Thyroid gland (tissue), 4 donors: ENCODE measurements at regions not wholly inside any gene's neighbourhood (a gene's known extent, or its start where the extent isn't known, plus 50 kb on each side); places are given as distances from the start of the nearest gene placed in this dataset.

Experiments
- DNase-seq, 2 donors: peaks; one replicate each; pipeline ENCODE4 v3.0.0-alpha.2; 2019
- H3K27ac ChIP-seq, 3 donors: fragments of 200-600 bp; sonication (generic); 1 replicate in 2 of 3; 2 replicates in 1 of 3; pipeline ENCODE4 v1.5.1; 2016 to 2019; ENCODE audit warnings: mild to moderate bottlenecking in 1 of 3, moderate library complexity in 1 of 3
- H3K27me3 ChIP-seq: fragments of 200-600 bp; sonication (generic); one replicate; pipeline ENCODE4 v1.5.1; 2019
- H3K36me3 ChIP-seq, 2 donors: fragments of 200-600 bp; sonication (generic); one replicate each; pipeline ENCODE4 v1.5.1; 2016 to 2019
- H3K4me1 ChIP-seq, 2 donors: fragments of 200-600 bp; sonication (generic); one replicate each; pipeline ENCODE4 v1.5.1; 2017 to 2019
- H3K4me3 ChIP-seq, 3 donors: fragments of 200-600 bp; sonication (generic); replicated peaks in 1 of 3; 1 replicate in 2 of 3; 2 replicates in 1 of 3; pipeline ENCODE4 v1.5.1; 2016; ENCODE audit warnings: mild to moderate bottlenecking in 1 of 3
- H3K9me3 ChIP-seq: fragments of 200-600 bp; sonication (generic); one replicate; pipeline ENCODE4 v1.5.1; 2017
- CTCF ChIP-seq, 6 experiments: fragments of 200-600 bp in 3 of 6; fragments of 450-650 bp in 3 of 6; sonication (generic) in 3 of 6; IDR thresholded peaks; one replicate each; pipeline ENCODE4 v1.5.1; 2016 to 2019; ENCODE audit warnings: antibody characterized with exemption in 6 of 6, mild to moderate bottlenecking in 2 of 6, inconsistent platforms in 1 of 6, moderate library complexity in 1 of 6
- POLR2A ChIP-seq, 2 donors: fragments of 450-650 bp; IDR thresholded peaks; one replicate each; pipeline ENCODE4 v1.6.1; 2017; ENCODE audit warnings: antibody characterized with exemption in 2 of 2, mild to moderate bottlenecking in 2 of 2, moderate library complexity in 1 of 2
- WGBS, 2 donors: methylation state at CpG; one replicate each; pipeline ENCODE4 v1.1.5; 2017; 5-methylcytosine and 5-hydroxymethylcytosine counted together
- intact Hi-C: fragments of 100-400 bp; cut with DNase I; formaldehyde crosslinking; loops from one replicate; pipeline ENCODE4 v1.15.1; 2023

- no peaks in the 10 kb centered on the region for H3K27me3 ChIP-seq
- no peaks in the 10 kb centered on the region for H3K9me3 ChIP-seq
- H3K4me3 ChIP-seq, result no peak overlapping the region
- DNase-seq, result no peak
- no peaks in the 10 kb centered on the region for H3K4me1 ChIP-seq
- H3K27ac ChIP-seq, result no peak overlapping the region
- TF ChIP-seq POLR2A (IDR thresholded peaks at IDR 0.05) (no peak), CTCF (IDR thresholded peaks at IDR 0.05) (no peak)
- intact Hi-C loops, result no loop called here
- 72 to 82% methylated on average over 3 to 4 of the region's 5 CpGs for WGBS, 2 donors
- no peaks in the 10 kb centered on the region for H3K36me3 ChIP-seq
These were observed 1229.1 kb downstream of the ROBO2 start for GRCh38 chr3:78268716-78269668.

GRCh38 chr3:78273326-78273725 lies 1233.4 kb downstream of the ROBO2 start:
- WGBS, 2 donors, result 72 to 77% methylated on average over 4 of the region's 4 CpGs

GRCh38 chr3:78274475-78275065 lies 1234.7 kb downstream of the ROBO2 start:
- DNase-seq, result no peak
- H3K4me1 ChIP-seq, result no peaks in the 10 kb centered on the region
- H3K4me3 ChIP-seq, result no peak overlapping the region
- intact Hi-C loops, result no loop called here
- H3K27me3 ChIP-seq, result no peaks in the 10 kb centered on the region
- H3K36me3 ChIP-seq, result no peaks in the 10 kb centered on the region
- TF ChIP-seq POLR2A (IDR thresholded peaks at IDR 0.05) (no peak), CTCF (IDR thresholded peaks at IDR 0.05) (no peak)
- H3K27ac ChIP-seq, result no peak overlapping the region
- H3K9me3 ChIP-seq, result no peaks in the 10 kb centered on the region
- 79 to 81% methylated on average over 2 of the region's 2 CpGs for WGBS, 2 donors

More at GRCh38 chr3:78273326-78273725, 1233.4 kb downstream of the ROBO2 start:
- no peaks in the 10 kb centered on the region for H3K27me3 ChIP-seq
- no peak overlapping the region for H3K27ac ChIP-seq
- intact Hi-C loops, result no loop called here
- H3K36me3 ChIP-seq, result no peaks in the 10 kb centered on the region
- no peak for DNase-seq
- no peaks in the 10 kb centered on the region for H3K4me1 ChIP-seq
- TF ChIP-seq CTCF (IDR thresholded peaks at IDR 0.05) (no peak), POLR2A (IDR thresholded peaks at IDR 0.05) (no peak)
- H3K4me3 ChIP-seq, result no peak overlapping the region
- H3K9me3 ChIP-seq, result no peaks in the 10 kb centered on the region

GRCh38 chr3:78275420-78275852 lies 1235.5 kb downstream of the ROBO2 start:
- no peaks in the 10 kb centered on the region for H3K4me1 ChIP-seq
- WGBS, 2 donors, result 89% methylated on average over 3 of the region's 3 CpGs
- no peak overlapping the region for H3K4me3 ChIP-seq
- H3K27ac ChIP-seq, result no peak overlapping the region
- no peak for DNase-seq
- H3K27me3 ChIP-seq, result no peaks in the 10 kb centered on the region
- H3K36me3 ChIP-seq, result no peaks in the 10 kb centered on the region
- TF ChIP-seq CTCF (IDR thresholded peaks at IDR 0.05), result no peak
- no peak for TF ChIP-seq POLR2A (IDR thresholded peaks at IDR 0.05)
- H3K9me3 ChIP-seq, result no peaks in the 10 kb centered on the region
- intact Hi-C loops, result no loop called here

- WGBS, 2 donors, result 89 to 94% methylated on average over 2 of the region's 2 CpGs
- Histone ChIP-seq H3K27ac (no peak overlapping the region), H3K27me3 (no peaks in the 10 kb centered on the region), H3K36me3 (no peaks in the 10 kb centered on the region), H3K4me1 (no peaks in the 10 kb centered on the region), H3K4me3 (no peak overlapping the region), H3K9me3 (no peaks in the 10 kb centered on the region)
- TF ChIP-seq POLR2A (IDR thresholded peaks at IDR 0.05) (no peak), CTCF (IDR thresholded peaks at IDR 0.05) (no peak)
- DNase-seq, result no peak
- intact Hi-C loops, result no loop called here
These were observed 1237.3 kb downstream of the ROBO2 start for GRCh38 chr3:78277220-78277619.
